IMR-90 (cell line): ENCODE measurements at regions not wholly inside any gene's neighbourhood (a gene's known extent, or its start where the extent isn't known, plus 50 kb on each side); places are given as distances from the start of the nearest gene placed in this dataset.

Experiments
- ATAC-seq: fragments of 200-7000 bp; cut with Tn5 transposase; 2 replicates; pipeline ENCODE4 v1.9.1; 2020; ENCODE audit warnings: low read depth, mild to moderate bottlenecking, moderate library complexity
- BruUV-seq: library from RNA; stranded (reverse); fragments of 400-500 nt; replicated peaks from 2 replicates; lab custom pipeline; 2021; lab: Mats Ljungman, UMichigan
- CTCF ChIA-PET: fragments of 300-600 bp; formaldehyde crosslinking; extraction: SDS; loops from one replicate; lab custom pipeline; 2021; ENCODE audit warnings: antibody characterized with exemption; lab: Yijun Ruan, JAX
- POLR2A ChIA-PET: fragments of 300-600 bp; sonication (Branson Sonifier 250); formaldehyde crosslinking; loops from one replicate; lab custom pipeline; 2022; ENCODE audit warnings: antibody characterized with exemption; ENCODE audit not compliant: unreplicated experiment; lab: Charles Lee
- DNase-seq: peaks from one replicate; pipeline ENCODE4 v3.0.0; 2013
- H2AFZ ChIP-seq: replicated peaks from 2 replicates; pipeline ENCODE3; 2013; ENCODE audit warnings: low read length, mild to moderate bottlenecking; ENCODE audit not compliant: poor library complexity
- H2AK5ac ChIP-seq: 2 replicates; pipeline ENCODE4 v1.6.1; 2013; ENCODE audit warnings: low read depth, low read length, inconsistent platforms
- H2AK9ac ChIP-seq: replicated peaks from 2 replicates; pipeline ENCODE3; 2013; ENCODE audit warnings: mild to moderate bottlenecking, low read depth, low read length, moderate library complexity; ENCODE audit not compliant: poor library complexity
- H2BK120ac ChIP-seq: 2 replicates; pipeline ENCODE4 v1.6.1; 2013; ENCODE audit warnings: low read depth, low read length, inconsistent platforms
- H2BK15ac ChIP-seq: 3 replicates; pipeline ENCODE4 v1.6.1; 2013; ENCODE audit warnings: low read depth, low read length, inconsistent platforms
- H2BK20ac ChIP-seq: 2 replicates; pipeline ENCODE4 v1.6.1; 2013; ENCODE audit warnings: low read depth, mild to moderate bottlenecking, inconsistent platforms, low read length, moderate library complexity
- H2BK5ac ChIP-seq: 2 replicates; pipeline ENCODE4 v1.6.1; 2013; ENCODE audit warnings: mild to moderate bottlenecking, low read depth, low read length, inconsistent platforms; ENCODE audit not compliant: poor library complexity, severe bottlenecking
- H3K14ac ChIP-seq: replicated peaks from 2 replicates; pipeline ENCODE4 v1.6.1; 2013; ENCODE audit warnings: low read depth, low read length, inconsistent platforms
- H3K18ac ChIP-seq: 2 replicates; pipeline ENCODE4 v1.6.1; 2013; ENCODE audit warnings: low read depth, low read length, control low read depth
- H3K23ac ChIP-seq: 2 replicates; pipeline ENCODE4 v1.6.1; 2013; ENCODE audit warnings: low read depth, low read length, inconsistent platforms
- H3K27ac ChIP-seq: 2 replicates; pipeline ENCODE4 v1.5.1; 2013; ENCODE audit warnings: mild to moderate bottlenecking, control low read depth, low read length; ENCODE audit not compliant: insufficient read depth
- H3K27me3 ChIP-seq: 2 replicates; pipeline ENCODE4 v1.6.1; 2013; ENCODE audit warnings: low read length; ENCODE audit not compliant: control insufficient read depth, insufficient read depth
- H3K36me3 ChIP-seq: 2 replicates; pipeline ENCODE4 v1.6.1; 2013; ENCODE audit warnings: low read length, mixed read lengths; ENCODE audit not compliant: control insufficient read depth, insufficient read depth
- H3K4ac ChIP-seq: 2 replicates; pipeline ENCODE4 v1.6.1; 2013; ENCODE audit warnings: low read depth, low read length, inconsistent platforms
- H3K4me1 ChIP-seq: 2 replicates; pipeline ENCODE4 v1.6.1; 2013; ENCODE audit warnings: low read length, mixed read lengths; ENCODE audit not compliant: control insufficient read depth, insufficient read depth
- H3K4me2 ChIP-seq: 2 replicates; pipeline ENCODE4 v1.6.1; 2013; ENCODE audit warnings: low read depth, mild to moderate bottlenecking, control low read depth, low read length, moderate library complexity
- H3K4me3 ChIP-seq: 2 replicates; pipeline ENCODE4 v1.5.1; 2013; ENCODE audit warnings: low read depth, mild to moderate bottlenecking, control low read depth, low read length, moderate library complexity; ENCODE audit not compliant: insufficient read depth
- H3K56ac ChIP-seq: 2 replicates; pipeline ENCODE4 v1.6.1; 2013; ENCODE audit warnings: low read length, inconsistent platforms; ENCODE audit not compliant: insufficient read depth; ENCODE audit errors: extremely low read depth
- H3K79me1 ChIP-seq, 2 experiments: 2 replicates each; pipeline ENCODE4 v1.6.1; 2013; ENCODE audit warnings: low read length in 2 of 2, inconsistent platforms in 1 of 2, low read depth in 1 of 2
- H3K9ac ChIP-seq: 2 replicates; pipeline ENCODE4 v1.6.1; 2013; ENCODE audit warnings: low read depth, low read length, control low read depth
- H3K9me1 ChIP-seq: 2 replicates; pipeline ENCODE4 v1.6.1; 2013; ENCODE audit warnings: low read length, inconsistent platforms; ENCODE audit not compliant: insufficient read depth
- H3K9me3 ChIP-seq: 2 replicates; pipeline ENCODE4 v1.6.1; 2013; ENCODE audit warnings: low read length; ENCODE audit not compliant: control insufficient read depth, insufficient read depth
- H4K20me1 ChIP-seq: 2 replicates; pipeline ENCODE4 v1.6.1; 2013; ENCODE audit warnings: low read length, inconsistent platforms; ENCODE audit not compliant: insufficient read depth
- H4K5ac ChIP-seq: 2 replicates; pipeline ENCODE4 v1.6.1; 2013; ENCODE audit warnings: mild to moderate bottlenecking, low read depth, low read length, control low read depth
- H4K8ac ChIP-seq, 2 experiments: 2 replicates each; pipeline ENCODE4 v1.6.1; 2013; ENCODE audit warnings: low read depth in 2 of 2, low read length in 2 of 2, control low read depth in 1 of 2, inconsistent platforms in 1 of 2
- H4K91ac ChIP-seq: 2 replicates; pipeline ENCODE4 v1.6.1; 2013; ENCODE audit warnings: low read depth, low read length, inconsistent platforms; ENCODE audit not compliant: insufficient read depth
- BHLHE40 ChIP-seq: fragments of 150-350 bp; IDR thresholded peaks from 2 replicates; pipeline ENCODE4 v1.6.1; 2016; ENCODE audit warnings: mild to moderate bottlenecking, low read depth, low read length
- CEBPB ChIP-seq: IDR thresholded peaks from 2 replicates; pipeline ENCODE4 v1.6.1; 2012; ENCODE audit warnings: low read depth, low read length, improper control_type of control experiment
- CHD1 ChIP-seq: IDR thresholded peaks from 2 replicates; pipeline ENCODE4 v1.6.1; 2012; ENCODE audit warnings: low read depth, low read length, improper control_type of control experiment
- CTCF ChIP-seq: conservative IDR thresholded peaks from 2 replicates; pipeline ENCODE4 v1.5.1; 2012; ENCODE audit warnings: mild to moderate bottlenecking, low read depth, low read length, improper control_type of control experiment
- ELK1 ChIP-seq: fragments of 150-350 bp; IDR thresholded peaks from 2 replicates; pipeline ENCODE4 v1.6.1; 2016; ENCODE audit warnings: low read depth, mild to moderate bottlenecking, low read length, moderate library complexity, borderline replicate concordance
- FOS ChIP-seq: fragments of 150-350 bp; IDR thresholded peaks from 2 replicates; pipeline ENCODE4 v1.6.1; 2016; ENCODE audit warnings: low read depth, low read length
- MAFK ChIP-seq: IDR thresholded peaks from 2 replicates; pipeline ENCODE4 v1.6.1; 2012; ENCODE audit warnings: low read depth, low read length, improper control_type of control experiment
- MXI1 ChIP-seq: IDR thresholded peaks from 2 replicates; pipeline ENCODE4 v1.6.1; 2012; ENCODE audit warnings: low read depth, mild to moderate bottlenecking, low read length, moderate library complexity, borderline replicate concordance
- NFE2L2 ChIP-seq: fragments of 150-350 bp; IDR thresholded peaks from 2 replicates; pipeline ENCODE4 v1.6.1; 2016; ENCODE audit warnings: low read depth, mild to moderate bottlenecking, low read length
- POLR2A ChIP-seq: IDR thresholded peaks from 2 replicates; pipeline ENCODE4 v1.6.1; 2012; ENCODE audit warnings: mild to moderate bottlenecking, low read depth, low read length
- RCOR1 ChIP-seq: IDR thresholded peaks from 2 replicates; pipeline ENCODE4 v1.6.1; 2012; ENCODE audit warnings: mild to moderate bottlenecking, low read length, improper control_type of control experiment; ENCODE audit not compliant: insufficient replicate concordance
- USF2 ChIP-seq: fragments of 150-350 bp; IDR thresholded peaks from 2 replicates; pipeline ENCODE4 v1.6.1; 2017; ENCODE audit warnings: mild to moderate bottlenecking, antibody characterized with exemption, low read length, low read depth
- WGBS, 2 experiments: methylation state at CpG; one replicate each; pipeline versions ENCODE4 v1.1.5 to v1.1.7; 2013; ENCODE audit warnings: missing lambda C conversion rate in 2 of 2; ENCODE audit not compliant: insufficient read length in 1 of 2; ENCODE audit errors: extremely low coverage in 2 of 2; 5-methylcytosine and 5-hydroxymethylcytosine counted together
- dilution Hi-C: fragments of 300-500 bp; cut with HindIII; formaldehyde crosslinking; loops from one replicate; pipeline ENCODE4 v1.14.3; 2018; ENCODE audit warnings: low sequenced_read_pairs; ENCODE audit not compliant: unreplicated experiment
- in situ Hi-C: fragments of 300-500 bp; cut with MboI; formaldehyde crosslinking; loops from 3 replicates; pipeline ENCODE4 v1.14.3; 2019; ENCODE audit warnings: low sequenced_read_pairs, inconsistent platforms, mixed read lengths
- intact Hi-C: fragments of 100-400 bp; cut with micrococcal nuclease; formaldehyde crosslinking; loops from 2 replicates; pipeline ENCODE4 v1.10.0; 2022

GRCh38 chr6:946546-946945 lies 253.6 kb upstream of the EXOC2 start (continued):
- TF ChIP-seq ELK1, result no peak
- no peak for TF ChIP-seq CEBPB

GRCh38 chr6:939526-940252 lies 246.8 kb upstream of the EXOC2 start:
- intact Hi-C loops, result loop anchor here (10.0 kb wide), 1 partner anchor 205 kb away; no protein-coding TSS in a partner anchor
- Histone ChIP-seq H3K4me2 (no peak overlapping the region), H3K56ac (no peak overlapping the region), H3K4ac (no peak overlapping the region), H3K79me1 (no peaks in the 10 kb centered on the region), H3K14ac (no peak overlapping the region), H3K23ac (no peak overlapping the region), H3K27me3 (peaks cover 23% of the 10 kb centered on the region), H3K36me3 (no peaks in the 10 kb centered on the region), H3K27ac (no peak overlapping the region), H3K9ac (no peak overlapping the region), H4K5ac (no peak overlapping the region), H3K9me1 (no peaks in the 10 kb centered on the region), H2BK20ac (no peak overlapping the region), H4K8ac (no peak overlapping the region), H2AK9ac (no peak overlapping the region), H2AK5ac (no peak overlapping the region), H3K4me1 (no peaks in the 10 kb centered on the region), H4K20me1 (no peaks in the 10 kb centered on the region), H3K9me3 (peaks cover 4% of the 10 kb centered on the region), H3K4me3 (no peak overlapping the region), H2BK5ac (no peak overlapping the region), H2BK120ac (no peak overlapping the region), H2BK15ac (no peak overlapping the region), H3K18ac (no peak overlapping the region), H2AFZ (no peak overlapping the region), H4K91ac (no peak overlapping the region)
- ATAC-seq, result no peak
- in situ Hi-C loops, result no loop called here
- TF ChIP-seq RCOR1 (no peak), FOS (no peak), CTCF (no peak), MAFK (no peak), USF2 (no peak), CHD1 (no peak), POLR2A (no peak), ELK1 (no peak), MXI1 (no peak), NFE2L2 (no peak), BHLHE40 (no peak)
- ChIA-PET CTCF (no interaction called here), POLR2A (no interaction called here)
- 60% methylated on average over 1 of the region's 12 CpGs; no CpG with 5 or more reads in 1 of the 2 experiments for WGBS, 2 experiments
- DNase-seq, result no peak
- dilution Hi-C loops, result no loop called here
- no TSS peak for BruUV-seq
